Glutamatergic neuron (in vitro differentiated cells): ENCODE measurements at regions not wholly inside any gene's neighbourhood (a gene's known extent, or its start where the extent isn't known, plus 50 kb on each side); places are given as distances from the start of the nearest gene placed in this dataset.

Source experiments
- DNase-seq: peaks from one replicate; pipeline ENCODE4 v3.0.0; 2022
- H3K27ac Mint-ChIP-seq: one replicate; pipeline ENCODE4 v1.8.0; 2020; ENCODE audit warnings: mild to moderate bottlenecking, mixed read lengths, inconsistent platforms; ENCODE audit not compliant: unreplicated experiment
- H3K27me3 Mint-ChIP-seq: one replicate; pipeline ENCODE4 v1.8.0; 2020; ENCODE audit warnings: mild to moderate bottlenecking, moderate library complexity, mixed read lengths, inconsistent platforms; ENCODE audit not compliant: unreplicated experiment
- H3K36me3 Mint-ChIP-seq: one replicate; pipeline ENCODE4 v1.8.0; 2020; ENCODE audit warnings: mild to moderate bottlenecking, mixed read lengths, inconsistent platforms; ENCODE audit not compliant: unreplicated experiment
- H3K4me1 Mint-ChIP-seq: one replicate; pipeline ENCODE4 v1.8.0; 2020; ENCODE audit warnings: mild to moderate bottlenecking, low read depth, mixed read lengths, inconsistent platforms; ENCODE audit not compliant: unreplicated experiment
- H3K4me3 Mint-ChIP-seq: one replicate; pipeline ENCODE4 v1.8.0; 2020; ENCODE audit warnings: mild to moderate bottlenecking, mixed read lengths, inconsistent platforms; ENCODE audit not compliant: unreplicated experiment
- H3K9me3 Mint-ChIP-seq: one replicate; pipeline ENCODE4 v1.8.0; 2020; ENCODE audit warnings: mild to moderate bottlenecking, moderate library complexity, mixed read lengths, inconsistent platforms; ENCODE audit not compliant: unreplicated experiment
- CTCF ChIP-seq: fragments of 200-600 bp; sonication (generic); IDR thresholded peaks from one replicate; pipeline ENCODE4 v1.5.0; 2021; ENCODE audit not compliant: partially characterized antibody, unreplicated experiment

- Mint-ChIP-seq H3K4me3 (no peak overlapping the region), H3K9me3 (no peaks in the 10 kb centered on the region), H3K27me3 (peaks cover 5% of the 10 kb centered on the region), H3K27ac (no peak overlapping the region), H3K36me3 (no peaks in the 10 kb centered on the region), H3K4me1 (peaks cover 31% of the 10 kb centered on the region)
- DNase-seq: no peak
- no peak for TF ChIP-seq CTCF
Observed at GRCh38 chr13:107827840-107828549, 387.3 kb downstream of the LIG4 start.

- no peak for TF ChIP-seq CTCF
- DNase-seq: no peak
- Mint-ChIP-seq H3K36me3 (no peaks in the 10 kb centered on the region), H3K4me3 (no peak overlapping the region), H3K27ac (no peak overlapping the region), H3K9me3 (peaks cover 1% of the 10 kb centered on the region), H3K4me1 (peaks cover 13% of the 10 kb centered on the region), H3K27me3 (peaks cover 3% of the 10 kb centered on the region)
Observed at GRCh38 chr13:107824635-107825034, 390.7 kb downstream of the LIG4 start.

GRCh38 chr13:107822006-107822405 is 393.3 kb downstream of the LIG4 start:
- no peak for DNase-seq
- peaks cover 3% of the 10 kb centered on the region for H3K9me3 Mint-ChIP-seq
- H3K27ac Mint-ChIP-seq: no peak overlapping the region
- H3K27me3 Mint-ChIP-seq: peaks cover 3% of the 10 kb centered on the region
- no peaks in the 10 kb centered on the region for H3K36me3 Mint-ChIP-seq
- H3K4me1 Mint-ChIP-seq: peaks cover 15% of the 10 kb centered on the region
- no peak for TF ChIP-seq CTCF
- H3K4me3 Mint-ChIP-seq: no peak overlapping the region

- Mint-ChIP-seq H3K27me3 (peaks cover 3% of the 10 kb centered on the region), H3K4me3 (no peak overlapping the region), H3K36me3 (no peaks in the 10 kb centered on the region), H3K4me1 (peaks cover 15% of the 10 kb centered on the region), H3K9me3 (peaks cover 3% of the 10 kb centered on the region), H3K27ac (no peak overlapping the region)
- no peak for TF ChIP-seq CTCF
- DNase-seq: no peak
Observed at GRCh38 chr13:107821492-107821891, 393.8 kb downstream of the LIG4 start.

- DNase-seq: no peak
- no peak for TF ChIP-seq CTCF
- H3K36me3 Mint-ChIP-seq: no peaks in the 10 kb centered on the region
- peaks cover 3% of the 10 kb centered on the region for H3K27me3 Mint-ChIP-seq
- no peak overlapping the region for H3K4me3 Mint-ChIP-seq
- H3K4me1 Mint-ChIP-seq: peaks cover 17% of the 10 kb centered on the region
- H3K9me3 Mint-ChIP-seq: peaks cover 3% of the 10 kb centered on the region
- H3K27ac Mint-ChIP-seq: no peak overlapping the region
Observed at GRCh38 chr13:107819071-107819470, 396.3 kb downstream of the LIG4 start.
